HG03460 (cell line): ENCODE measurements at regions not wholly inside any gene's neighbourhood (a gene's known extent, or its start where the extent isn't known, plus 50 kb on each side); places are given as distances from the start of the nearest gene placed in this dataset.
A peak's percentile ranks its signal among the peaks of the same experiment; 100 is the strongest.
"Not testable (repeated sequence)": the region's sequence is repeated elsewhere in the genome, so short reads cannot be mapped to it uniquely, and the experiment has no call there.

Experiments
- ATAC-seq: cut with Tn5 transposase; IDR thresholded peaks from one replicate; pipeline ENCODE4 v1.9.1; 2021; ENCODE audit not compliant: unreplicated experiment

GRCh38 chr4:112708772-112709171 lies 71.8 kb downstream of the LARP7 start:
- ATAC-seq = no peak

GRCh38 chr4:112714922-112715901 lies 78.3 kb downstream of the LARP7 start:
- ATAC-seq = no peak

GRCh38 chr4:112717856-112718255 lies 80.9 kb downstream of the LARP7 start:
- ATAC-seq = no peak

- ATAC-seq = no peak
Observed at GRCh38 chr4:112721627-112722026, 84.7 kb downstream of the LARP7 start.

- no peak for ATAC-seq
Observed at GRCh38 chr4:112726041-112726440, 89.1 kb downstream of the LARP7 start.

GRCh38 chr4:112727728-112728127 lies 90.8 kb downstream of the LARP7 start:
- ATAC-seq = not testable (repeated sequence)

GRCh38 chr4:112731715-112732114 lies 94.8 kb downstream of the LARP7 start:
- ATAC-seq = no peak

- ATAC-seq = no peak
Observed at GRCh38 chr4:112732142-112732541, 95.2 kb downstream of the LARP7 start.

- peak; percentile 66 for ATAC-seq
Observed at GRCh38 chr4:112735474-112735951, 98.6 kb downstream of the LARP7 start.

GRCh38 chr4:112736718-112737135 lies 99.8 kb downstream of the LARP7 start:
- peak; percentile 43 for ATAC-seq

- no peak for ATAC-seq
Observed at GRCh38 chr4:112739442-112739841, 102.5 kb downstream of the LARP7 start.

- no peak for ATAC-seq
Observed at GRCh38 chr4:112747036-112747435, 110.1 kb downstream of the LARP7 start.

- no peak for ATAC-seq
Observed at GRCh38 chr4:112748352-112748878, 111.5 kb downstream of the LARP7 start.

- ATAC-seq = not testable (repeated sequence)
Observed at GRCh38 chr4:112750749-112751148, 113.8 kb downstream of the LARP7 start.

GRCh38 chr4:112751447-112751846 lies 114.5 kb downstream of the LARP7 start:
- no peak for ATAC-seq

- ATAC-seq = no peak
Observed at GRCh38 chr4:112752061-112752460, 115.1 kb downstream of the LARP7 start.

GRCh38 chr4:112752510-112752909 lies 115.6 kb downstream of the LARP7 start:
- ATAC-seq = no peak

- ATAC-seq = no peak
Observed at GRCh38 chr4:112753333-112753732, 116.4 kb downstream of the LARP7 start.

- ATAC-seq = no peak
Observed at GRCh38 chr4:112759313-112759712, 122.4 kb downstream of the LARP7 start.

- ATAC-seq = peak; percentile 55
Observed at GRCh38 chr4:112765317-112765974, 128.5 kb downstream of the LARP7 start.

- no peak for ATAC-seq
Observed at GRCh38 chr4:112766422-112766821, 129.5 kb downstream of the LARP7 start.

- no peak for ATAC-seq
Observed at GRCh38 chr4:112767386-112767785, 130.4 kb downstream of the LARP7 start.
